HEK293 (cell line): ENCODE measurements at regions not wholly inside any gene's neighbourhood (a gene's known extent, or its start where the extent isn't known, plus 50 kb on each side); places are given as distances from the start of the nearest gene placed in this dataset.

ENCODE experiments used
- BCL11A ChIP-seq: fragments of 450-650 bp; formaldehyde crosslinking; IDR thresholded peaks from 2 replicates; pipeline ENCODE4 v1.5.1; 2016; ENCODE audit warnings: low read depth, missing biosample characterization, missing genetic modification characterization
- GLI4 ChIP-seq: fragments of 450-650 bp; formaldehyde crosslinking; IDR thresholded peaks from 2 replicates; pipeline ENCODE4 v1.5.1; 2016; ENCODE audit warnings: missing biosample characterization, missing genetic modification characterization
- HOXA7 ChIP-seq: sonication (generic); formaldehyde crosslinking; IDR thresholded peaks from 2 replicates; pipeline ENCODE4 v1.8.1; 2022; ENCODE audit warnings: missing genetic modification reagents, borderline replicate concordance
- SP3 ChIP-seq: fragments of 450-650 bp; formaldehyde crosslinking; IDR thresholded peaks from 2 replicates; pipeline ENCODE4 v1.5.1; 2016; ENCODE audit warnings: missing biosample characterization, missing genetic modification characterization
- ZNF274 ChIP-seq, 2 experiments: fragments of 200-500 bp in 1 of 2; fragments of 450-650 bp in 1 of 2; sonication (Bioruptor generic) in 1 of 2; formaldehyde crosslinking in 1 of 2; IDR thresholded peaks; 2 replicates each; pipeline versions ENCODE4 v1.5.1 to v1.6.1; 2014 to 2016; ENCODE audit warnings: borderline replicate concordance in 1 of 2, inconsistent platforms in 1 of 2, low read length in 1 of 2, missing biosample characterization in 1 of 2, missing genetic modification characterization in 1 of 2
- ZNF571 ChIP-seq: fragments of 450-650 bp; formaldehyde crosslinking; IDR thresholded peaks from 2 replicates; pipeline ENCODE4 v1.5.0; 2017; ENCODE audit warnings: missing biosample characterization, missing genetic modification characterization
- ZNF677 ChIP-seq: fragments of 450-650 bp; IDR thresholded peaks from 2 replicates; pipeline ENCODE4 v1.5.0; 2018; ENCODE audit warnings: missing biosample characterization, mild to moderate bottlenecking, missing genetic modification characterization, moderate library complexity
- ZSCAN30 ChIP-seq: fragments of 450-650 bp; IDR thresholded peaks from 2 replicates; pipeline ENCODE4 v1.5.1; 2018; ENCODE audit warnings: missing biosample characterization, mild to moderate bottlenecking, missing genetic modification characterization, moderate library complexity
- TF ChIP-seq, protein P1 (sequence below): fragments of 450-650 bp; formaldehyde crosslinking; IDR thresholded peaks from 2 replicates; pipeline ENCODE4 v1.5.0; 2017; ENCODE audit warnings: missing biosample characterization, missing genetic modification characterization, borderline replicate concordance
- TF ChIP-seq, protein P2 (sequence below): fragments of 450-650 bp; formaldehyde crosslinking; IDR thresholded peaks from 2 replicates; pipeline ENCODE4 v1.5.1; 2016; ENCODE audit warnings: missing biosample characterization, missing genetic modification characterization
- TF ChIP-seq, protein P3 (sequence below): fragments of 450-650 bp; formaldehyde crosslinking; IDR thresholded peaks from 2 replicates; pipeline ENCODE4 v1.5.1; 2016; ENCODE audit warnings: missing biosample characterization, missing genetic modification characterization, low read depth
- TF ChIP-seq, protein P4 (sequence below): fragments of 450-650 bp; formaldehyde crosslinking; IDR thresholded peaks from 2 replicates; pipeline ENCODE4 v1.5.1; 2016; ENCODE audit warnings: missing biosample characterization, missing genetic modification characterization

DNA sequence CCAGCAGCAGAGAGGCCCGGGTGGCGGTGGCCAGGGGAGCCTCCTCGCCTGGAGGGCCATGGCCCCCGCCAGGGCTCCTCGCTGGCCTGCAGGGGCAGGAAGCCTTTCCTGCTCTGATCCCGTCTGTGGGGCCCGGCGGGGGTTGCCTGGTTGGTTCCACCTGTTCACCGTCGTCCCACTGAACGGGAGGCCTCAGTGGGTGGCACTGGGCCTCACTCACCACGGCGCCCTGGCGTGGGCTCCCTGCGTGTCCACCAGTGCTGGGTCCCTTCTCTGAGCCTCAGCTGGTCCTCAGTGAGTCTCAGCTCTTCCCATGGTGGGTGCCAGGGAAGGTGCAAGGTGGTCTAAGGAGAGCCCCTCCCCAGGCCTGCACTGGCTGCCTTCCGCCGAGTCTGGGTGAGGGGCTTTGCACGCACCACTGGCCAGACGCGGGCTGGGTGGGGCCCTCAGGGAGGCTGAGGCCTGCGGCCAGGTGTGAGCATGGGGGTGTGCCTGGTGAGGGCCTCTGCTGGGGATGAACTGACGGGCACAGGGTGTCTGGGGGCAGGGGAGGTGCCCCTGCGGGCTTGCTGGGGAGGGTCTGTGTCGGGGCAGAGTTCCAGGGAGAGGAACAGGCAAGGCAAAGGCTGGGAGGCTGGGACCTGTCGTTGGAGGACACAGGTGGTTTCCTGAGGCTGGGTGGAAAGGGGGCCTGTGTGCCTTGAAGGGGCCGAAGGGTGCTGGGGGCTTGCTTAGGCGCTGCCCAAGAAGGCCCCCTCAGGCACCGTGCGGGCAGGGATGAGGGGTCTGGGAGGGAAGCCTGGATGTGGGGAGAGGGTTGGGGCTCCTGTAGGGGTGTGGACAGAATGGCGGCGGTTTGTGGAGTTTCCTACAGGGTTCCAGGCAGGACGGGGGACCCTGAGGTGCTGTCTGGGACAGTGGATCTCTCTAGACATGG is 339.8 kb downstream of the TMEM121 start:
- no peak for TF ChIP-seq BCL11A (tag by site-specific recombination)
- TF ChIP-seq, protein P1, sequence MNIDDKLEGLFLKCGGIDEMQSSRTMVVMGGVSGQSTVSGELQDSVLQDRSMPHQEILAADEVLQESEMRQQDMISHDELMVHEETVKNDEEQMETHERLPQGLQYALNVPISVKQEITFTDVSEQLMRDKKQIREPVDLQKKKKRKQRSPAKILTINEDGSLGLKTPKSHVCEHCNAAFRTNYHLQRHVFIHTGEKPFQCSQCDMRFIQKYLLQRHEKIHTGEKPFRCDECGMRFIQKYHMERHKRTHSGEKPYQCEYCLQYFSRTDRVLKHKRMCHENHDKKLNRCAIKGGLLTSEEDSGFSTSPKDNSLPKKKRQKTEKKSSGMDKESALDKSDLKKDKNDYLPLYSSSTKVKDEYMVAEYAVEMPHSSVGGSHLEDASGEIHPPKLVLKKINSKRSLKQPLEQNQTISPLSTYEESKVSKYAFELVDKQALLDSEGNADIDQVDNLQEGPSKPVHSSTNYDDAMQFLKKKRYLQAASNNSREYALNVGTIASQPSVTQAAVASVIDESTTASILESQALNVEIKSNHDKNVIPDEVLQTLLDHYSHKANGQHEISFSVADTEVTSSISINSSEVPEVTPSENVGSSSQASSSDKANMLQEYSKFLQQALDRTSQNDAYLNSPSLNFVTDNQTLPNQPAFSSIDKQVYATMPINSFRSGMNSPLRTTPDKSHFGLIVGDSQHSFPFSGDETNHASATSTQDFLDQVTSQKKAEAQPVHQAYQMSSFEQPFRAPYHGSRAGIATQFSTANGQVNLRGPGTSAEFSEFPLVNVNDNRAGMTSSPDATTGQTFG (tag by site-specific recombination): no peak
- no peak for TF ChIP-seq HOXA7 (CRISPR knock-in tag)
- TF ChIP-seq, protein P2, sequence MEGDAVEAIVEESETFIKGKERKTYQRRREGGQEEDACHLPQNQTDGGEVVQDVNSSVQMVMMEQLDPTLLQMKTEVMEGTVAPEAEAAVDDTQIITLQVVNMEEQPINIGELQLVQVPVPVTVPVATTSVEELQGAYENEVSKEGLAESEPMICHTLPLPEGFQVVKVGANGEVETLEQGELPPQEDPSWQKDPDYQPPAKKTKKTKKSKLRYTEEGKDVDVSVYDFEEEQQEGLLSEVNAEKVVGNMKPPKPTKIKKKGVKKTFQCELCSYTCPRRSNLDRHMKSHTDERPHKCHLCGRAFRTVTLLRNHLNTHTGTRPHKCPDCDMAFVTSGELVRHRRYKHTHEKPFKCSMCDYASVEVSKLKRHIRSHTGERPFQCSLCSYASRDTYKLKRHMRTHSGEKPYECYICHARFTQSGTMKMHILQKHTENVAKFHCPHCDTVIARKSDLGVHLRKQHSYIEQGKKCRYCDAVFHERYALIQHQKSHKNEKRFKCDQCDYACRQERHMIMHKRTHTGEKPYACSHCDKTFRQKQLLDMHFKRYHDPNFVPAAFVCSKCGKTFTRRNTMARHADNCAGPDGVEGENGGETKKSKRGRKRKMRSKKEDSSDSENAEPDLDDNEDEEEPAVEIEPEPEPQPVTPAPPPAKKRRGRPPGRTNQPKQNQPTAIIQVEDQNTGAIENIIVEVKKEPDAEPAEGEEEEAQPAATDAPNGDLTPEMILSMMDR (tag by site-specific recombination): no peak
- TF ChIP-seq, protein P3, sequence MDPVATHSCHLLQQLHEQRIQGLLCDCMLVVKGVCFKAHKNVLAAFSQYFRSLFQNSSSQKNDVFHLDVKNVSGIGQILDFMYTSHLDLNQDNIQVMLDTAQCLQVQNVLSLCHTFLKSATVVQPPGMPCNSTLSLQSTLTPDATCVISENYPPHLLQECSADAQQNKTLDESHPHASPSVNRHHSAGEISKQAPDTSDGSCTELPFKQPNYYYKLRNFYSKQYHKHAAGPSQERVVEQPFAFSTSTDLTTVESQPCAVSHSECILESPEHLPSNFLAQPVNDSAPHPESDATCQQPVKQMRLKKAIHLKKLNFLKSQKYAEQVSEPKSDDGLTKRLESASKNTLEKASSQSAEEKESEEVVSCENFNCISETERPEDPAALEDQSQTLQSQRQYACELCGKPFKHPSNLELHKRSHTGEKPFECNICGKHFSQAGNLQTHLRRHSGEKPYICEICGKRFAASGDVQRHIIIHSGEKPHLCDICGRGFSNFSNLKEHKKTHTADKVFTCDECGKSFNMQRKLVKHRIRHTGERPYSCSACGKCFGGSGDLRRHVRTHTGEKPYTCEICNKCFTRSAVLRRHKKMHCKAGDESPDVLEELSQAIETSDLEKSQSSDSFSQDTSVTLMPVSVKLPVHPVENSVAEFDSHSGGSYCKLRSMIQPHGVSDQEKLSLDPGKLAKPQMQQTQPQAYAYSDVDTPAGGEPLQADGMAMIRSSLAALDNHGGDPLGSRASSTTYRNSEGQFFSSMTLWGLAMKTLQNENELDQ (tag by site-specific recombination): no peak
- no peak for TF ChIP-seq ZNF571 (tag by site-specific recombination)
- TF ChIP-seq ZNF677 (tag by site-specific recombination): no peak
- TF ChIP-seq, protein P4, sequence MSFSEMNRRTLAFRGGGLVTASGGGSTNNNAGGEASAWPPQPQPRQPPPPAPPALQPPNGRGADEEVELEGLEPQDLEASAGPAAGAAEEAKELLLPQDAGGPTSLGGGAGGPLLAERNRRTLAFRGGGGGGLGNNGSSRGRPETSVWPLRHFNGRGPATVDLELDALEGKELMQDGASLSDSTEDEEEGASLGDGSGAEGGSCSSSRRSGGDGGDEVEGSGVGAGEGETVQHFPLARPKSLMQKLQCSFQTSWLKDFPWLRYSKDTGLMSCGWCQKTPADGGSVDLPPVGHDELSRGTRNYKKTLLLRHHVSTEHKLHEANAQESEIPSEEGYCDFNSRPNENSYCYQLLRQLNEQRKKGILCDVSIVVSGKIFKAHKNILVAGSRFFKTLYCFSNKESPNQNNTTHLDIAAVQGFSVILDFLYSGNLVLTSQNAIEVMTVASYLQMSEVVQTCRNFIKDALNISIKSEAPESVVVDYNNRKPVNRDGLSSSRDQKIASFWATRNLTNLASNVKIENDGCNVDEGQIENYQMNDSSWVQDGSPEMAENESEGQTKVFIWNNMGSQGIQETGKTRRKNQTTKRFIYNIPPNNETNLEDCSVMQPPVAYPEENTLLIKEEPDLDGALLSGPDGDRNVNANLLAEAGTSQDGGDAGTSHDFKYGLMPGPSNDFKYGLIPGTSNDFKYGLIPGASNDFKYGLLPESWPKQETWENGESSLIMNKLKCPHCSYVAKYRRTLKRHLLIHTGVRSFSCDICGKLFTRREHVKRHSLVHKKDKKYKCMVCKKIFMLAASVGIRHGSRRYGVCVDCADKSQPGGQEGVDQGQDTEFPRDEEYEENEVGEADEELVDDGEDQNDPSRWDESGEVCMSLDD (tag by site-specific recombination): no peak
- no peak for TF ChIP-seq ZSCAN30 (tag by site-specific recombination)
- TF ChIP-seq GLI4: no peak
- TF ChIP-seq ZNF274 (IDR thresholded peaks at IDR 0.05; ENCODE audit: low read length): no peak
- TF ChIP-seq ZNF274 (tag by site-specific recombination; IDR thresholded peaks at IDR 0.05; ENCODE audit: borderline replicate concordance): no peak
- TF ChIP-seq SP3: no peak
